ENCODE measurements at regions not wholly inside any gene's neighbourhood (a gene's known extent, or its start where the extent isn't known, plus 50 kb on each side); places are given as distances from the start of the nearest gene placed in this dataset.

DNA sequence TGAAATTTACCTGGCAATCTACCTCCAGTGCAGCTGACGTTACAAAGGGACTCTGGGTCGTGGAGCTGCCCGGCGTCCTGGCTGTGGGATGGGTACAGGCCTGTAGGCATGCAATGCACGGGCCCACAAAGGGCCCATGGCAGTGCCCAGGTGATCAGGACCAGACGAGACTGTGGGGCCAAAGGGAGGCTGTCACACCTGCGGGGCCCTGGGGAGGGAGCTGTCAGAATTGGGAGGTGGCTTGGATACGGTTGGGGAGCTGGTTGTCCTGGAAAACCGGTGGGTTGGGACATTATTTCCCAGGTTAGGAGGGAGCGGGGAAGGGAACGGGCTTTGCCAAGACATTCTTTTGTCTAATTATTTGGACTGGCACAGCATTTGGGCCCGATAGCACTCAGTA lies 958.5 kb downstream of the BRD1 start:
- Histone ChIP-seq H3K27me3 (replicated peaks; ENCODE audit: insufficient read depth) (no peaks in the 10 kb centered on the region), H3K9me2 (ENCODE audit: insufficient read depth) (no peaks in the 10 kb centered on the region), H3K9me3 (ENCODE audit: low read depth) (no peaks in the 10 kb centered on the region), H3K27ac (no peak overlapping the region), H3K79me2 (ENCODE audit: insufficient read depth) (no peaks in the 10 kb centered on the region), H3K4me3 (no peak overlapping the region), H4K20me1 (ENCODE audit: insufficient read depth) (no peaks in the 10 kb centered on the region), H3K9ac (no peak overlapping the region), H2AFZ (no peak overlapping the region), H3F3A (ENCODE audit: insufficient read depth) (no peaks in the 10 kb centered on the region), H3K4me1 (ENCODE audit: insufficient read depth) (no peaks in the 10 kb centered on the region), H3K36me3 (ENCODE audit: low read depth) (no peaks in the 10 kb centered on the region), H3K4me2 (ENCODE audit: unreplicated experiment) (no peak overlapping the region)
- in situ Hi-C loops (cut with MboI) = no loop called here
- WGBS, 2 experiments (ENCODE audit: low coverage in 1 of 2, low lambda C conversion rate in 2 of 2, missing lambda C conversion rate in 2 of 2) = 69% methylated on average over 12 of the region's 12 CpGs
- DNase-seq = no peak
- TF ChIP-seq EZH2 (IDR thresholded peaks at IDR 0.05; ENCODE audit: insufficient read depth, poor library complexity, severe bottlenecking) = no peak
- TF ChIP-seq EZH2phosphoT487 (IDR thresholded peaks at IDR 0.05; ENCODE audit: insufficient read depth, low read depth) = no peak

DNA sequence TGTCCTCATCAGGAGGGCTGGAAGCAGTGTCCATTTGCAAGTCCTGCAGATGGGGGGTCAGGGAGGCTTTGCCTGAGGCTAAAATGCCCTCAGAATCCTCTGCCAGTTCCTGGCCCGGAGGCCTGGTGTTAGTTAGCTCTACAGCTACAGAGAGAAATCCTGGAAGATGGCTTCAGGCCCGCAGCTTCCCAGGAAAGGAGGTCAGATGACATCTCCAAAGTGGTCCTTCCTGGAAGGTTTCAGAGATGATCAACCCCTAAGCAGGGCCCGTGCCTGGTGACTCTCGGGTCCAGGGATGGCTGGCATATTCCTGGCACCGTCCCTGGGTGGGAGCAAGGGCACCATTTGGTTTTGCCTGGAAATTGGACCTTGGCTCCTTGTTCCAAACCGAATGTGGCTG lies 959.1 kb downstream of the BRD1 start:
- Histone ChIP-seq H3K79me2 (ENCODE audit: insufficient read depth) (no peaks in the 10 kb centered on the region), H3K9me3 (ENCODE audit: low read depth) (no peaks in the 10 kb centered on the region), H3K4me2 (ENCODE audit: unreplicated experiment) (no peak overlapping the region), H3K4me1 (ENCODE audit: insufficient read depth) (no peaks in the 10 kb centered on the region), H3K9me2 (ENCODE audit: insufficient read depth) (no peaks in the 10 kb centered on the region), H3K27me3 (replicated peaks; ENCODE audit: insufficient read depth) (no peaks in the 10 kb centered on the region), H3K27ac (no peak overlapping the region), H3K36me3 (ENCODE audit: low read depth) (no peaks in the 10 kb centered on the region), H3K9ac (no peak overlapping the region), H3K4me3 (no peak overlapping the region), H2AFZ (no peak overlapping the region), H4K20me1 (ENCODE audit: insufficient read depth) (no peaks in the 10 kb centered on the region), H3F3A (ENCODE audit: insufficient read depth) (no peaks in the 10 kb centered on the region)
- TF ChIP-seq EZH2phosphoT487 (IDR thresholded peaks at IDR 0.05; ENCODE audit: insufficient read depth, low read depth) (no peak), EZH2 (IDR thresholded peaks at IDR 0.05; ENCODE audit: insufficient read depth, poor library complexity, severe bottlenecking) (no peak)
- in situ Hi-C loops (cut with MboI) = no loop called here
- 16% methylated on average over 6 of the region's 6 CpGs for WGBS, 2 experiments (ENCODE audit: low coverage in 1 of 2, low lambda C conversion rate in 2 of 2, missing lambda C conversion rate in 2 of 2)
- DNase-seq = no peak

DNA sequence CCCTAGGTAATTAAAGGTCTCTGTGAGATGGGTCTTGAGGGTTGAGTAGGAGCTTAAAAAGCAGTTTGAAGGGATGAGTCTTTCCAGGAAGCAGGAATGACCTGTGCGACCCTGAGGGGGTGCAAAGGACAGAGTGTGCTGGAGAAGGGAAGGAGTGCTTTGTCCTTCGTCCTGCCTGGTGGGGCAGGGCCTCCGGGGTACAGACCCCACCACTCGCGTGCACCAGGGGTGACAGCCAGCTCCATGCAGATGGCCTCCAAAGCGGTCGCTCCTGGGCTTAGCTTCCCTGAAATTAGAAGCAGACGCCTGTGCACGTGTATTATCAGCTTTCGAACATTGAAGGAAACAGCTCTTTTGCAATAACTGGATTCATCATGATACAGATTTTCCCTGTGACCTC lies 959.8 kb downstream of the BRD1 start:
- Histone ChIP-seq H2AFZ (no peak overlapping the region), H3F3A (ENCODE audit: insufficient read depth) (no peaks in the 10 kb centered on the region), H3K36me3 (ENCODE audit: low read depth) (no peaks in the 10 kb centered on the region), H3K9ac (no peak overlapping the region), H3K4me3 (no peak overlapping the region), H3K27me3 (replicated peaks; ENCODE audit: insufficient read depth) (no peaks in the 10 kb centered on the region), H3K4me1 (ENCODE audit: insufficient read depth) (no peaks in the 10 kb centered on the region), H4K20me1 (ENCODE audit: insufficient read depth) (no peaks in the 10 kb centered on the region), H3K27ac (no peak overlapping the region), H3K79me2 (ENCODE audit: insufficient read depth) (no peaks in the 10 kb centered on the region), H3K9me2 (ENCODE audit: insufficient read depth) (no peaks in the 10 kb centered on the region), H3K4me2 (ENCODE audit: unreplicated experiment) (no peak overlapping the region), H3K9me3 (ENCODE audit: low read depth) (no peaks in the 10 kb centered on the region)
- no peak for DNase-seq
- in situ Hi-C loops (cut with MboI) = no loop called here
- TF ChIP-seq EZH2 (IDR thresholded peaks at IDR 0.05; ENCODE audit: insufficient read depth, poor library complexity, severe bottlenecking) (no peak), EZH2phosphoT487 (IDR thresholded peaks at IDR 0.05; ENCODE audit: insufficient read depth, low read depth) (no peak)
- WGBS, 2 experiments (ENCODE audit: low coverage in 1 of 2, low lambda C conversion rate in 2 of 2, missing lambda C conversion rate in 2 of 2) = 15 to 19% methylated on average over 10 of the region's 10 CpGs

DNA sequence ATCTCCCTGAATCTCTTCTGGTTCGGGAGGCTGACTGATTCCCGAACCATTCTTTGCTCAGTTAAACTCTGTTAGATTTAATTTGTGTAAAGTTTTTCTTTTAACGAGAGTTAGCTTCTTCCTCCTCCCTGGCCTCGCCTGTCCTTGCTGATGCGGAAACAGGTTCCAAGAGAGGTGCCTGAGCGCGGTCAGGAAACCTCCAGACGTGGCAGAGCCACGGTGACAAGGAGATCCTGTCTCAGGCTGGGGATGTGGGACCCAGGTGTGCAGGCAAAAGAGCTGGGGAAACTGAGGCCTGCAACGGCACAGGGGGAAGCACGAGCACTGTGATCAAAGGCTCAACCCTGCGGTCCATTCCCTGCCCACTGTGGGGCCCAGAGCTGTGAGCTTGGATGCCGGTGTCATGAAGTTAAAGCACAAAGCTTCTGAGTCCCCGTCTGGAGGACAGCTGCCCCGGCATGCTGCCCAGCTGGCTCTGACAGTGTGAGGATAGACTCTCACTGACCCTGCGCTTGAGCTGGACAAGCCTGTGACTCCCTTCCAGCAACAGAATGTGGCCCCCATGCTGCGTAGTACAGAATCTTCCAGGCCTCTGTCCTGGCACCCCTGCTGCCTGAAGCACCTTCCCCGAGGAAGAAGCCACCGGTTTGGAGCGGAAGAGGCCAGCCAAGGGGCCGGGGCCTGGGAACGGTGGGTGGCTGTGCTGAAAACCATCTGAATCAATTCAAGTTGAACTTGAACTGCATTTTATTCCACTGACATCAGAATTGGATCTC lies 960.6 kb downstream of the BRD1 start:
- no peaks in the 10 kb centered on the region for H3K9me3 ChIP-seq (ENCODE audit: low read depth)
- no peak for TF ChIP-seq EZH2phosphoT487 (IDR thresholded peaks at IDR 0.05; ENCODE audit: insufficient read depth, low read depth)
- no peak for TF ChIP-seq EZH2 (IDR thresholded peaks at IDR 0.05; ENCODE audit: insufficient read depth, poor library complexity, severe bottlenecking)
- no peak overlapping the region for H3K4me2 ChIP-seq (ENCODE audit: unreplicated experiment)
- H3K4me3 ChIP-seq = no peak overlapping the region
- no peak overlapping the region for H3K9ac ChIP-seq
- H4K20me1 ChIP-seq (ENCODE audit: insufficient read depth) = no peaks in the 10 kb centered on the region
- WGBS, 2 experiments (ENCODE audit: low coverage in 1 of 2, low lambda C conversion rate in 2 of 2, missing lambda C conversion rate in 2 of 2) = 16 to 22% methylated on average over 22 of the region's 22 CpGs
- H3F3A ChIP-seq (ENCODE audit: insufficient read depth) = no peaks in the 10 kb centered on the region
- no peak for DNase-seq
- no peaks in the 10 kb centered on the region for H3K4me1 ChIP-seq (ENCODE audit: insufficient read depth)
- no peaks in the 10 kb centered on the region for H3K9me2 ChIP-seq (ENCODE audit: insufficient read depth)
- in situ Hi-C loops (cut with MboI) = no loop called here
- no peaks in the 10 kb centered on the region for H3K36me3 ChIP-seq (ENCODE audit: low read depth)
- H2AFZ ChIP-seq = no peak overlapping the region
- H3K27ac ChIP-seq = no peak overlapping the region
- no peaks in the 10 kb centered on the region for H3K79me2 ChIP-seq (ENCODE audit: insufficient read depth)
- H3K27me3 ChIP-seq (replicated peaks; ENCODE audit: insufficient read depth) = no peaks in the 10 kb centered on the region
